ENCODE measurements at regions not wholly inside any gene's neighbourhood (a gene's known extent, or its start where the extent isn't known, plus 50 kb on each side); places are given as distances from the start of the nearest gene placed in this dataset.

GRCh38 chr12:123091230-123092150, 59.4 kb downstream of the PITPNM2 start:
- H3K36me3 ChIP-seq = no peaks in the 10 kb centered on the region
- no peaks in the 10 kb centered on the region for H3K9me3 ChIP-seq
- H3K27ac ChIP-seq = no peak overlapping the region
- DNase-seq = no peak
- H3K4me1 ChIP-seq = no peaks in the 10 kb centered on the region
- no peak overlapping the region for H3K9ac ChIP-seq (ENCODE audit: low read depth in 2 of 2, low read length in 2 of 2)
- intact Hi-C loops (cut with DNase I) = no loop called here
- no peak overlapping the region for H3K4me3 ChIP-seq
- no peak for TF ChIP-seq CTCF (IDR thresholded peaks at IDR 0.05)
- no peaks in the 10 kb centered on the region for H3K27me3 ChIP-seq

- Histone ChIP-seq H3K27ac (no peak overlapping the region), H3K27me3 (no peaks in the 10 kb centered on the region), H3K9ac (ENCODE audit: low read depth in 2 of 2, low read length in 2 of 2) (no peak overlapping the region), H3K36me3 (no peaks in the 10 kb centered on the region), H3K4me3 (no peak overlapping the region), H3K9me3 (no peaks in the 10 kb centered on the region), H3K4me1 (no peaks in the 10 kb centered on the region)
- intact Hi-C loops (cut with DNase I) = no loop called here
- TF ChIP-seq CTCF (IDR thresholded peaks at IDR 0.05) = no peak
- no peak for DNase-seq
These were observed 61.1 kb downstream of the PITPNM2 start for GRCh38 chr12:123089631-123090353.

GRCh38 chr12:123089140-123089539, 61.8 kb downstream of the PITPNM2 start:
- Histone ChIP-seq H3K4me3 (no peak overlapping the region), H3K9me3 (no peaks in the 10 kb centered on the region), H3K9ac (ENCODE audit: low read depth in 2 of 2, low read length in 2 of 2) (no peak overlapping the region), H3K27ac (no peak overlapping the region), H3K27me3 (no peaks in the 10 kb centered on the region), H3K36me3 (no peaks in the 10 kb centered on the region), H3K4me1 (no peaks in the 10 kb centered on the region)
- intact Hi-C loops (cut with DNase I) = no loop called here
- DNase-seq = no peak
- TF ChIP-seq CTCF (IDR thresholded peaks at IDR 0.05) = no peak

- H3K36me3 ChIP-seq = no peaks in the 10 kb centered on the region
- TF ChIP-seq CTCF (IDR thresholded peaks at IDR 0.05) = no peak
- H3K9me3 ChIP-seq = no peaks in the 10 kb centered on the region
- intact Hi-C loops (cut with DNase I) = no loop called here
- no peaks in the 10 kb centered on the region for H3K27me3 ChIP-seq
- H3K4me3 ChIP-seq = no peak overlapping the region
- H3K27ac ChIP-seq = no peak overlapping the region
- H3K9ac ChIP-seq (ENCODE audit: low read depth in 2 of 2, low read length in 2 of 2) = no peak overlapping the region
- DNase-seq = no peak
- no peaks in the 10 kb centered on the region for H3K4me1 ChIP-seq
These were observed 65.0 kb downstream of the PITPNM2 start for GRCh38 chr12:123085730-123086487.

GRCh38 chr12:123085066-123085465, 65.8 kb downstream of the PITPNM2 start:
- DNase-seq = no peak
- Histone ChIP-seq H3K9me3 (no peaks in the 10 kb centered on the region), H3K9ac (ENCODE audit: low read depth in 2 of 2, low read length in 2 of 2) (no peak overlapping the region), H3K27ac (no peak overlapping the region), H3K27me3 (no peaks in the 10 kb centered on the region), H3K36me3 (no peaks in the 10 kb centered on the region), H3K4me1 (no peaks in the 10 kb centered on the region), H3K4me3 (no peak overlapping the region)
- TF ChIP-seq CTCF (IDR thresholded peaks at IDR 0.05) = no peak
- intact Hi-C loops (cut with DNase I) = no loop called here

Measured in colonic mucosa (tissue), 4 donors.